KMS-11 (cell line): ENCODE measurements at regions not wholly inside any gene's neighbourhood (a gene's known extent, or its start where the extent isn't known, plus 50 kb on each side); places are given as distances from the start of the nearest gene placed in this dataset.
A peak's percentile ranks its signal among the peaks of the same experiment; 100 is the strongest.
"Not testable (repeated sequence)": the region's sequence is repeated elsewhere in the genome, so short reads cannot be mapped to it uniquely, and the experiment has no call there.

Experiments used
- H2AFZ ChIP-seq: fragments of 200-600 bp; sonication (generic); 2 replicates; pipeline ENCODE4 v1.6.1; 2016; ENCODE audit warnings: antibody characterized with exemption, mixed run types, low read depth
- H3K27ac ChIP-seq: fragments of 200-600 bp; sonication (generic); 2 replicates; pipeline ENCODE4 v1.6.1; 2016; ENCODE audit warnings: mild to moderate bottlenecking, mixed run types
- H3K27me3 ChIP-seq: fragments of 200-600 bp; sonication (generic); 2 replicates; pipeline ENCODE4 v1.6.1; 2017; ENCODE audit warnings: mild to moderate bottlenecking, low read depth, mixed run types, moderate library complexity; ENCODE audit not compliant: insufficient read depth
- H3K36me3 ChIP-seq: fragments of 200-600 bp; sonication (generic); 2 replicates; pipeline ENCODE4 v1.6.1; 2017; ENCODE audit warnings: mild to moderate bottlenecking, mixed run types; ENCODE audit not compliant: insufficient read depth
- H3K4me1 ChIP-seq: fragments of 200-600 bp; sonication (generic); 2 replicates; pipeline ENCODE4 v1.6.1; 2016; ENCODE audit warnings: mild to moderate bottlenecking, low read depth, mixed run types; ENCODE audit not compliant: poor library complexity, severe bottlenecking
- H3K4me2 ChIP-seq: fragments of 200-600 bp; sonication (generic); 2 replicates; pipeline ENCODE4 v1.7.0; 2016; ENCODE audit warnings: mild to moderate bottlenecking, mixed run types
- H3K4me3 ChIP-seq: fragments of 200-600 bp; sonication (generic); IDR thresholded peaks from 2 replicates; pipeline ENCODE4 v1.6.1; 2017; ENCODE audit warnings: low read depth, low read length, mixed read lengths; ENCODE audit not compliant: insufficient read depth
- H3K79me2 ChIP-seq: fragments of 200-600 bp; sonication (generic); 2 replicates; pipeline ENCODE4 v1.6.1; 2016; ENCODE audit warnings: low read depth, mixed run types; ENCODE audit not compliant: insufficient read depth
- H3K9ac ChIP-seq: fragments of 200-600 bp; sonication (generic); 2 replicates; pipeline ENCODE4 v1.6.1; 2016; ENCODE audit warnings: mild to moderate bottlenecking, mixed run types
- H4K20me1 ChIP-seq: fragments of 200-600 bp; sonication (generic); 2 replicates; pipeline ENCODE4 v1.6.1; 2016; ENCODE audit warnings: mild to moderate bottlenecking, mixed run types; ENCODE audit not compliant: insufficient read depth
- TF ChIP-seq, protein P1 (sequence below): fragments of 200-600 bp; sonication (generic); conservative IDR thresholded peaks from 2 replicates; pipeline ENCODE4 v1.6.1; 2017; ENCODE audit warnings: low read depth, mild to moderate bottlenecking, antibody characterized with exemption, low read length, moderate library complexity, mixed read lengths

DNA sequence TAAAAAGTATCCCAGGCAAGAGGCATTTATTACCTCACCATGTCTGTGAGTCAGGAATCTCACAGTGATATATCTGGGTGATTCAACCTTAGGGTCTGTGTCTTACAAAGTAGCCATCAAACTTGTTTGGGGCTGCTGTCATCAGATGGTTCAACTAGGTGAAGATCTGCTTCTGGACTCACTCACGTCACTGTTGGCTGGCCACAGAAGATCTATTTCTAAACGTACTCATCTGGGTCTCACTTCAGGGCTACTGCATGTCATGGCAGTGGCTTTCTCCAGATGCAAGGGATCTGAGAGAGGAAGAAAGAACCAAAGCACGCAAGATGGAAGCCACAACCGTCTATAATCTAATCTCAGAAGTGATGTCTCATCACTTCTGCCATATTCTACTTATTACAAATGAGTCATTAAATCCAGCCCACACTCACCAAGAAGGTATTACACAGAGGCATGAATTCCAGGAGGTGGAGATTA lies 267.8 kb upstream of the ANKRD50 start:
- H3K4me2 ChIP-seq = no peak overlapping the region; the same call in 1 of the 2 replicates
- no peaks in the 10 kb centered on the region for H3K4me1 ChIP-seq
- no peak overlapping the region for H3K9ac ChIP-seq
- TF ChIP-seq, protein P1, sequence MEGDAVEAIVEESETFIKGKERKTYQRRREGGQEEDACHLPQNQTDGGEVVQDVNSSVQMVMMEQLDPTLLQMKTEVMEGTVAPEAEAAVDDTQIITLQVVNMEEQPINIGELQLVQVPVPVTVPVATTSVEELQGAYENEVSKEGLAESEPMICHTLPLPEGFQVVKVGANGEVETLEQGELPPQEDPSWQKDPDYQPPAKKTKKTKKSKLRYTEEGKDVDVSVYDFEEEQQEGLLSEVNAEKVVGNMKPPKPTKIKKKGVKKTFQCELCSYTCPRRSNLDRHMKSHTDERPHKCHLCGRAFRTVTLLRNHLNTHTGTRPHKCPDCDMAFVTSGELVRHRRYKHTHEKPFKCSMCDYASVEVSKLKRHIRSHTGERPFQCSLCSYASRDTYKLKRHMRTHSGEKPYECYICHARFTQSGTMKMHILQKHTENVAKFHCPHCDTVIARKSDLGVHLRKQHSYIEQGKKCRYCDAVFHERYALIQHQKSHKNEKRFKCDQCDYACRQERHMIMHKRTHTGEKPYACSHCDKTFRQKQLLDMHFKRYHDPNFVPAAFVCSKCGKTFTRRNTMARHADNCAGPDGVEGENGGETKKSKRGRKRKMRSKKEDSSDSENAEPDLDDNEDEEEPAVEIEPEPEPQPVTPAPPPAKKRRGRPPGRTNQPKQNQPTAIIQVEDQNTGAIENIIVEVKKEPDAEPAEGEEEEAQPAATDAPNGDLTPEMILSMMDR = no peak
- H3K4me3 ChIP-seq = no peak overlapping the region
- no peaks in the 10 kb centered on the region for H3K79me2 ChIP-seq
- H3K27me3 ChIP-seq = no peaks in the 10 kb centered on the region
- H3K27ac ChIP-seq = no peak overlapping the region
- H4K20me1 ChIP-seq = no peaks in the 10 kb centered on the region
- peak overlapping the region; percentile 2; the same call in 1 of the 2 replicates for H2AFZ ChIP-seq
- no peaks in the 10 kb centered on the region for H3K36me3 ChIP-seq

DNA sequence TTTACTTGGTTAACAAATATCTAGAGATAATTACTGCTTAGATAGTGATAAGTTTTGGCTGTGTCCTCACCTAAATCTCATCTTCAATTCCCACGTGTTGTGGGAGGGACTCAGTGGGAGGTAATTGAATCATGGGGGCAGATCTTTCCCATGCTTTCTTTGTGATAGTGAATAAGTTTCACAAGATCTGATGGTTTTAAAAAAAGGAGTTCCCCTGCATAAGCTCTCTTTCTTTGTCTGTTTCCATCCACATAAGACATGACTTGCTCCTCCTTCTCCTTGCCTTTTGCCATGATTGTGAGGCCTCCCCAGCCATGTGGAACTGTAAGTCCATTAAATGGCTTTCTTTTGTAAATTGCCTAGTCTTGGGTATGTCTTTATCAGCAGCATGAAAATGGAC lies 266.0 kb upstream of the ANKRD50 start:
- H3K9ac ChIP-seq, H3K79me2 ChIP-seq, H3K27me3 ChIP-seq, H3K4me2 ChIP-seq, H2AFZ ChIP-seq, H3K4me3 ChIP-seq, H3K36me3 ChIP-seq, H3K4me1 ChIP-seq, H3K27ac ChIP-seq, H4K20me1 ChIP-seq: not testable (repeated sequence)

DNA sequence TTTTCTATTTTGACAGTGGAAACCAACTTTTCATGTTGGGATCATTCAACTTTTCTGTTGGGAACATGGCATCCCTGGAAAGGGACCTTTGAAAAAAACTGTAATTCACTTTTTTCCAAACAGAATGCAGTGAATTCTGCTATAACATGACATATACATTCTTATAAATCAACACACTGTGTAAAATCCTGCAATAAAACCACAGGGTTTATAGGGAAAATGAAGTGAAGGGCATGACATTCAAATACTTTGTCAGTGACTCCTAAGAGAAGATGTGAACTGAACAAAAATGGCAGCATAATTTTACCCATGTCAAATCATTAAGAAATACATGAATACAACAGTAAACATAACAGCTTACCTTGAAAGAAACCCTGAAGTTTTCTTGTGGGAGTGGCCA lies 264.5 kb upstream of the ANKRD50 start:
- no peaks in the 10 kb centered on the region for H3K79me2 ChIP-seq

DNA sequence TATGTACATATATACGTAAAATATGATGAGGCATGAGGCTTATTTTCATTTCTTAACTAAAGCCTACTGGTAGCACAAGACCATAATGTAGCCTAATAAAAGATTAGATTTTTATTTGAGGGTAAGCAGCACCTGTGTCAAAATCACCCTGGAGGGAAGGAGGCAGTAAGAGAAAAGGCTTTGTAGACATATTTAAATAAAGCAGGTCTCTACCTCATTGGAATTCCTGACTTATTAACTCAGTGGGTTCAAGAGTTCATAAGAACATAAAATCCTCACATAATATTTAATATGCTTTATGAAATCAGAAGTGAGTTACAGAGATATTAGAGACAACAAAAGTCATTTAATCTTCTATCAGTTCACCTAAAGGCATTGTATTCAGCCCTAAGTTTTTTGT lies 261.6 kb upstream of the ANKRD50 start:
- TF ChIP-seq, protein P1 = no peak
- Histone ChIP-seq H2AFZ (no peak overlapping the region), H3K4me2 (no peak overlapping the region), H3K27ac (no peak overlapping the region), H3K79me2 (no peaks in the 10 kb centered on the region), H3K27me3 (no peaks in the 10 kb centered on the region), H3K36me3 (no peaks in the 10 kb centered on the region), H3K9ac (no peak overlapping the region), H4K20me1 (no peaks in the 10 kb centered on the region), H3K4me3 (no peak overlapping the region), H3K4me1 (no peaks in the 10 kb centered on the region)

More for the DNA sequence above, 264.5 kb upstream of the ANKRD50 start:
- TF ChIP-seq, protein P1 = no peak
- Histone ChIP-seq H3K27ac (no peak overlapping the region), H3K4me2 (no peak overlapping the region), H4K20me1 (no peaks in the 10 kb centered on the region), H2AFZ (no peak overlapping the region), H3K4me1 (no peaks in the 10 kb centered on the region), H3K4me3 (no peak overlapping the region), H3K36me3 (no peaks in the 10 kb centered on the region), H3K9ac (no peak overlapping the region), H3K27me3 (no peaks in the 10 kb centered on the region)

DNA sequence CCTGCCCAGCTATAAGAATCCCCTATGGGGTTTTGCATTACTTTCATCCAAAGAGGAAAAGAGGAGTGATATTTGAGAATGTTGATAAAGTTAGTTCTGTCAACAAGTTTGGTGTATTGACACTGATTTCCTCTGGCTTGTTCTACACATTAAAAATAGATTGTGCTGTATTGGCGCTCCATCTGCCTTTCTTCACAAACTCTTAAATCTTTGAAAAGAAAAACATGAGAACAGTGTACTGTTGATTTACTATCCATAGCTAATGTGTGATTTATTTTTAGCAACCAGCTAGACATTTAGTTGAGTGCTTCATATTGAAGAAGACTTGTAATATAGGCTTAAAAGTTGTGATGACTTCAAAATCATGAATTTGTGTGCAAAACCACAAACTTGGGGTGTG lies 261.2 kb upstream of the ANKRD50 start:
- Histone ChIP-seq H3K4me2 (no peak overlapping the region), H3K36me3 (no peaks in the 10 kb centered on the region), H3K4me1 (no peaks in the 10 kb centered on the region), H3K9ac (no peak overlapping the region), H3K79me2 (no peaks in the 10 kb centered on the region), H3K27me3 (no peaks in the 10 kb centered on the region), H4K20me1 (no peaks in the 10 kb centered on the region), H2AFZ (no peak overlapping the region), H3K27ac (no peak overlapping the region), H3K4me3 (no peak overlapping the region)
- TF ChIP-seq, protein P1 = no peak
